K562 (cell line): ENCODE measurements at regions not wholly inside any gene's neighbourhood (a gene's known extent, or its start where the extent isn't known, plus 50 kb on each side); places are given as distances from the start of the nearest gene placed in this dataset.
A peak's percentile ranks its signal among the peaks of the same experiment; 100 is the strongest.

ENCODE experiments used
- ARNT ChIP-seq, 2 experiments: fragments of 450-650 bp; IDR thresholded peaks; 2 replicates each; pipeline ENCODE4 v1.6.1; 2016; ENCODE audit warnings: mild to moderate bottlenecking in 1 of 2
- CREB3L1 ChIP-seq: fragments of 450-650 bp; IDR thresholded peaks from 2 replicates; pipeline ENCODE4 v1.6.1; 2014; ENCODE audit warnings: low read depth, mild to moderate bottlenecking, moderate library complexity, borderline replicate concordance
- FOXA1 ChIP-seq: fragments of 450-650 bp; IDR thresholded peaks from 2 replicates; pipeline ENCODE4 v1.6.1; 2016; ENCODE audit warnings: mild to moderate bottlenecking, borderline replicate concordance
- HDGF ChIP-seq: fragments of 450-650 bp; IDR thresholded peaks from 2 replicates; pipeline ENCODE4 v1.6.1; 2016
- HMG20A ChIP-seq: fragments of 450-650 bp; formaldehyde crosslinking; conservative IDR thresholded peaks from 2 replicates; pipeline ENCODE4 v1.4.0; 2020; ENCODE audit warnings: mild to moderate bottlenecking, mixed read lengths
- KDM1A ChIP-seq, 2 experiments: fragments of 450-650 bp; IDR thresholded peaks; 2 replicates each; pipeline ENCODE4 v1.6.1; 2016; ENCODE audit warnings: mild to moderate bottlenecking in 2 of 2
- MNT ChIP-seq, 2 experiments: fragments of 450-650 bp; conservative IDR thresholded peaks; 2 replicates each; pipeline ENCODE4 v1.6.1; 2017; ENCODE audit warnings: mild to moderate bottlenecking in 2 of 2, moderate library complexity in 2 of 2
- NCOA1 ChIP-seq: fragments of 450-650 bp; IDR thresholded peaks from 2 replicates; pipeline ENCODE4 v1.6.1; 2016; ENCODE audit warnings: low read depth
- ZNF766 ChIP-seq: fragments of 200-800 bp; sonication (Bioruptor generic); conservative IDR thresholded peaks from 2 replicates; pipeline ENCODE4 v1.6.1; 2016; ENCODE audit warnings: missing genetic modification characterization, missing compliant biosample characterization

- TF ChIP-seq ZNF766 (peak; percentile 63; the same call in 1 of the 2 replicates), HDGF (no peak), KDM1A (IDR thresholded peaks at IDR 0.05) (peak; percentile 98), CREB3L1 (peak; percentile 68; the same call in 1 of the 2 replicates), HMG20A (CRISPR knock-in tag) (no peak), MNT (conservative IDR thresholded peaks at IDR 0.05) (peak in 1 of 2 experiments; percentile 54; a peak in 1 of 4 replicates), NCOA1 (peak; percentile 67; the same call in 1 of the 2 replicates), ARNT (IDR thresholded peaks at IDR 0.05) (peak in 1 of 2 experiments; percentile 72; a peak in 1 of 4 replicates), FOXA1 (no peak)
Observed at GRCh38 chr6:14038467-14039437, 78.8 kb upstream of the CD83 start (continued).
